Neural progenitor cell (in vitro differentiated cells): ENCODE measurements at regions not wholly inside any gene's neighbourhood (a gene's known extent, or its start where the extent isn't known, plus 50 kb on each side); places are given as distances from the start of the nearest gene placed in this dataset.
"Not testable (repeated sequence)": the region's sequence is repeated elsewhere in the genome, so short reads cannot be mapped to it uniquely, and the experiment has no call there.

Source experiments
- DNase-seq: peaks from one replicate; pipeline ENCODE4 v3.0.0-alpha.2; 2016; ENCODE audit warnings: low spot score
- H2AFZ ChIP-seq: fragments of 200-600 bp; sonication (generic); replicated peaks from 2 replicates; pipeline ENCODE4 v1.6.1; 2016; ENCODE audit warnings: antibody characterized with exemption
- H3F3A ChIP-seq: fragments of 200-600 bp; sonication (generic); 2 replicates; pipeline ENCODE4 v1.6.1; 2016; ENCODE audit warnings: antibody characterized with exemption, low read depth
- H3K27ac ChIP-seq: fragments of 200-600 bp; sonication (generic); 2 replicates; pipeline ENCODE4 v1.5.1; 2016; ENCODE audit warnings: mild to moderate bottlenecking
- H3K27me3 ChIP-seq: fragments of 200-600 bp; sonication (generic); 2 replicates; pipeline ENCODE4 v1.6.1; 2016; ENCODE audit warnings: mild to moderate bottlenecking, moderate library complexity
- H3K36me3 ChIP-seq: fragments of 200-600 bp; sonication (generic); 2 replicates; pipeline ENCODE4 v1.5.1; 2016
- H3K4me1 ChIP-seq: fragments of 200-600 bp; sonication (generic); 2 replicates; pipeline ENCODE4 v1.6.1; 2016; ENCODE audit warnings: mixed run types
- H3K4me2 ChIP-seq: fragments of 200-600 bp; sonication (generic); 2 replicates; pipeline ENCODE4 v1.6.1; 2016
- H3K4me3 ChIP-seq: fragments of 200-600 bp; sonication (generic); 2 replicates; pipeline ENCODE4 v1.5.1; 2016
- H3K79me2 ChIP-seq: fragments of 200-600 bp; sonication (generic); 2 replicates; pipeline ENCODE4 v1.6.1; 2016; ENCODE audit warnings: low read depth
- H3K9ac ChIP-seq: fragments of 200-600 bp; sonication (generic); 2 replicates; pipeline ENCODE4 v1.6.1; 2016
- H3K9me3 ChIP-seq: fragments of 200-600 bp; sonication (generic); 2 replicates; pipeline ENCODE4 v1.5.1; 2016; ENCODE audit warnings: low read depth
- H4K20me1 ChIP-seq: fragments of 200-600 bp; sonication (generic); 2 replicates; pipeline ENCODE4 v1.6.1; 2016; ENCODE audit warnings: low read depth
- H3K27ac Mint-ChIP-seq: 3 replicates; pipeline ENCODE4 v1.8.0; 2021; ENCODE audit warnings: mixed read lengths
- H3K27me3 Mint-ChIP-seq: 2 replicates; pipeline ENCODE4 v1.8.0; 2022; ENCODE audit warnings: low read depth, mild to moderate bottlenecking, inconsistent platforms, moderate library complexity, mixed read lengths; ENCODE audit not compliant: insufficient read depth
- H3K36me3 Mint-ChIP-seq: 3 replicates; pipeline ENCODE4 v1.8.0; 2021; ENCODE audit warnings: mixed read lengths
- H3K4me1 Mint-ChIP-seq: 3 replicates; pipeline ENCODE4 v1.8.0; 2021; ENCODE audit warnings: mixed read lengths
- H3K4me3 Mint-ChIP-seq: 3 replicates; pipeline ENCODE4 v1.8.0; 2021; ENCODE audit warnings: mild to moderate bottlenecking, moderate library complexity, mixed read lengths
- H3K9me3 Mint-ChIP-seq: 3 replicates; pipeline ENCODE4 v1.8.0; 2020; ENCODE audit warnings: mixed read lengths
- EZH2 ChIP-seq: fragments of 200-600 bp; sonication (generic); IDR thresholded peaks from 2 replicates; pipeline ENCODE4 v1.6.1; 2017; ENCODE audit warnings: antibody characterized with exemption, mild to moderate bottlenecking, moderate library complexity
- EZH2phosphoT487 ChIP-seq: fragments of 200-600 bp; sonication (generic); IDR thresholded peaks from 2 replicates; pipeline ENCODE4 v1.6.1; 2017; ENCODE audit warnings: antibody characterized with exemption
- TF ChIP-seq, protein P1 (sequence below): fragments of 200-600 bp; sonication (generic); IDR thresholded peaks from 2 replicates; pipeline ENCODE4 v1.5.1; 2017; ENCODE audit warnings: antibody characterized with exemption, mild to moderate bottlenecking

DNA sequence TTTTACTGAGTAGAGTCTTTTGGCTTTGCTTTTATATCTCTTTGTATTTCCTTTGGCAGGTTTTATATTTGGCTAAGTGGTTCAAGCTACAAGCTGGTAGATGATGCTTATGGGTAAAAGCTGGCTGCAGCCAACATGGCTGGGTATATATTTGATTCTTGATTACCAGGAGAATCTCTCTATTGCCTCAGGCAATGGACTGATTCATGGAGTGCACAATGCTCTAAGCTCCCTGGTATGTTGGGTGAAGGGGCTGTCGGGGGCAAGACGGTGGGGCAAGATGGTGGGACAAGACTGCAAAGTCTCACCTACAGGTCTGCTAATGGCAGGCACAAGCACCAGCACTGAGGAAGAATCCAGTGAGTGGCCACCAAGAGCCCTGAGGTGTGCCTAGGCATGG is 366.6 kb downstream of the DMAC1 start:
- peaks cover 29% of the 10 kb centered on the region for H3K9me3 Mint-ChIP-seq
- no peaks in the 10 kb centered on the region for H3K27me3 Mint-ChIP-seq
- Histone ChIP-seq H3K4me1 (no peaks in the 10 kb centered on the region), H3F3A (no peaks in the 10 kb centered on the region), H3K36me3 (no peaks in the 10 kb centered on the region), H4K20me1 (no peaks in the 10 kb centered on the region), H3K79me2 (no peaks in the 10 kb centered on the region), H3K27me3 (no peaks in the 10 kb centered on the region), H2AFZ (no peak overlapping the region), H3K9ac (no peak overlapping the region), H3K4me2 (no peak overlapping the region), H3K4me3 (no peak overlapping the region), H3K9me3 (no peaks in the 10 kb centered on the region), H3K27ac (no peak overlapping the region)
- no peak overlapping the region for H3K4me3 Mint-ChIP-seq
- no peaks in the 10 kb centered on the region for H3K36me3 Mint-ChIP-seq
- TF ChIP-seq, protein P1, sequence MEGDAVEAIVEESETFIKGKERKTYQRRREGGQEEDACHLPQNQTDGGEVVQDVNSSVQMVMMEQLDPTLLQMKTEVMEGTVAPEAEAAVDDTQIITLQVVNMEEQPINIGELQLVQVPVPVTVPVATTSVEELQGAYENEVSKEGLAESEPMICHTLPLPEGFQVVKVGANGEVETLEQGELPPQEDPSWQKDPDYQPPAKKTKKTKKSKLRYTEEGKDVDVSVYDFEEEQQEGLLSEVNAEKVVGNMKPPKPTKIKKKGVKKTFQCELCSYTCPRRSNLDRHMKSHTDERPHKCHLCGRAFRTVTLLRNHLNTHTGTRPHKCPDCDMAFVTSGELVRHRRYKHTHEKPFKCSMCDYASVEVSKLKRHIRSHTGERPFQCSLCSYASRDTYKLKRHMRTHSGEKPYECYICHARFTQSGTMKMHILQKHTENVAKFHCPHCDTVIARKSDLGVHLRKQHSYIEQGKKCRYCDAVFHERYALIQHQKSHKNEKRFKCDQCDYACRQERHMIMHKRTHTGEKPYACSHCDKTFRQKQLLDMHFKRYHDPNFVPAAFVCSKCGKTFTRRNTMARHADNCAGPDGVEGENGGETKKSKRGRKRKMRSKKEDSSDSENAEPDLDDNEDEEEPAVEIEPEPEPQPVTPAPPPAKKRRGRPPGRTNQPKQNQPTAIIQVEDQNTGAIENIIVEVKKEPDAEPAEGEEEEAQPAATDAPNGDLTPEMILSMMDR: no peak
- no peak for TF ChIP-seq EZH2
- no peak for TF ChIP-seq EZH2phosphoT487
- H3K27ac Mint-ChIP-seq: no peak overlapping the region
- H3K4me1 Mint-ChIP-seq: no peaks in the 10 kb centered on the region
- DNase-seq: no peak

DNA sequence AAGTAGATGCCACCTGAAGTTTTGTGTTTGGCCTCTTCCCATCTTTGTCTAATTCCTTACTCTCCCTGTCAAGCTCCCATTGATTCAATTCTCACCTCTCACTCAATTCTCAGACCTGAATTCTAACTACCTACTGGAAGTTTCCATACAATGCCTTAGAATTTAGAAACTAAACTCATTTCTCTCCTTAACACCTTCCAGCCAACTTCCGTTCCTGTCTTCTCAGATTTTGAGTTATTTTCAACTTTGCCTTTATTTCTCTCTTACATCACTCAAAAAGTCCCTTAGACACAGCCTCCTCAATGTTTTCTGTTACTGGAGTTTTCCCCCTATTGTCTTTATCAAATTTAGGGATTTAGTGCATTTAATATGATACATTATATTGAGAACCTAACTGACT is 382.2 kb downstream of the DMAC1 start:
- H3K27ac ChIP-seq, H3K27me3 Mint-ChIP-seq, H3F3A ChIP-seq, H3K9ac ChIP-seq, H3K4me1 Mint-ChIP-seq, H2AFZ ChIP-seq, H3K4me1 ChIP-seq, H3K4me2 ChIP-seq, DNase-seq, H3K4me3 Mint-ChIP-seq, H4K20me1 ChIP-seq, H3K9me3 ChIP-seq, H3K4me3 ChIP-seq, H3K79me2 ChIP-seq, H3K9me3 Mint-ChIP-seq, H3K27me3 ChIP-seq, H3K36me3 Mint-ChIP-seq, H3K36me3 ChIP-seq, H3K27ac Mint-ChIP-seq: not testable (repeated sequence)

DNA sequence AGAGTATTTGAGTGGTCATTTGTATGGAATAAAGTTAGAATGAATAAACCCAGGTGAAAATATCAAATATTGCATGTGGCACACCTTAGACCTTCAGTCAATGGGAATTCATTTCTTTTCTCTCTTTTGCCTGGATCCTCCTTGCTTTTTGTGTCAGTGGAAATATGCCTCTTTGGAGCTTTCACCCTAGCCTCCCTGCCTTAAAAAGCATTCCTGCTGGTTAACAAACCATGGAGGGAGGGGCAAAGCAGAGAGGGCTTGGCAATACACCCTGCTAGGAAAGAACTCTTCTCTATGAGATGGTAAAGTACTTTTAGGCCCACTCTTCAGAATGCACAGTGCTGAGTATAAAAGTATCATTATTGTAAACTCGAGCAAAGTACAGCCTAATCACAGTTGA is 383.7 kb downstream of the DMAC1 start:
- Histone ChIP-seq H3K9me3 (no peaks in the 10 kb centered on the region), H3F3A (no peaks in the 10 kb centered on the region), H2AFZ (peak overlapping the region; percentile 50), H4K20me1 (no peaks in the 10 kb centered on the region), H3K9ac (no peak overlapping the region), H3K4me1 (peaks cover 3% of the 10 kb centered on the region), H3K36me3 (no peaks in the 10 kb centered on the region), H3K4me3 (no peak overlapping the region), H3K27ac (no peak overlapping the region), H3K4me2 (peak overlapping the region; percentile 2), H3K79me2 (no peaks in the 10 kb centered on the region), H3K27me3 (no peaks in the 10 kb centered on the region)
- Mint-ChIP-seq H3K36me3 (no peaks in the 10 kb centered on the region), H3K4me3 (no peak overlapping the region), H3K27ac (no peak overlapping the region), H3K4me1 (no peaks in the 10 kb centered on the region), H3K9me3 (no peaks in the 10 kb centered on the region), H3K27me3 (peaks cover 2% of the 10 kb centered on the region)
- no peak for DNase-seq
- TF ChIP-seq EZH2phosphoT487 (no peak), EZH2 (no peak)
- TF ChIP-seq, protein P1: no peak

DNA sequence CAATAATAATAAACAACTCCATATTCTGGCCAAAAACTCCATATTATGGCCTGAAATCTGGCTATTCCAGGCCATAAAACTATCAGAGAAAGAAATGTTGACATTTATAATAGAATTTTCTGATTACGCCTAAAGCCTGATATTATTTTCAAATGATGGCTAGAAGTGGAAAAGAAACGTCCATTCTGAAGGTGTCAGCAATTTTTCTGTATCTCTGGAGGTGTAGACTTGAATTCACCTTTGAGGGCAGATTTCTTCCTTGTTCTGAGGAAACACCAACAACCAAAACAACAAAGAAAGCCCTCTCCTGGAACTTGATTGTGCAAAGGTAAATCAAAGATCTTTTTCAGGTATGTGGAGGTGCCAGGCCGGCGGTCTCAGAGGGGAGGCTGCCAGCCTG is 390.7 kb downstream of the DMAC1 start:
- H3K4me3 Mint-ChIP-seq: no peak overlapping the region
- H3K4me1 Mint-ChIP-seq: no peaks in the 10 kb centered on the region
- no peaks in the 10 kb centered on the region for H3F3A ChIP-seq

More for the DNA sequence above, 390.7 kb downstream of the DMAC1 start:
- no peak overlapping the region for H3K4me3 ChIP-seq
- Mint-ChIP-seq H3K27ac (no peak overlapping the region), H3K27me3 (no peaks in the 10 kb centered on the region), H3K36me3 (no peaks in the 10 kb centered on the region), H3K9me3 (no peaks in the 10 kb centered on the region)
- H3K36me3 ChIP-seq: no peaks in the 10 kb centered on the region
- no peak for DNase-seq
- TF ChIP-seq, protein P1: no peak
- TF ChIP-seq EZH2phosphoT487 (no peak), EZH2 (no peak)
- no peak overlapping the region for H3K27ac ChIP-seq
- no peak overlapping the region for H3K9ac ChIP-seq
- no peak overlapping the region for H2AFZ ChIP-seq
- no peaks in the 10 kb centered on the region for H3K9me3 ChIP-seq
- no peaks in the 10 kb centered on the region for H3K27me3 ChIP-seq
- H3K79me2 ChIP-seq: no peaks in the 10 kb centered on the region
- H3K4me2 ChIP-seq: no peak overlapping the region
- no peaks in the 10 kb centered on the region for H3K4me1 ChIP-seq
- H4K20me1 ChIP-seq: no peaks in the 10 kb centered on the region
